ENCODE measurements at regions not wholly inside any gene's neighbourhood (a gene's known extent, or its start where the extent isn't known, plus 50 kb on each side); places are given as distances from the start of the nearest gene placed in this dataset.

DNA sequence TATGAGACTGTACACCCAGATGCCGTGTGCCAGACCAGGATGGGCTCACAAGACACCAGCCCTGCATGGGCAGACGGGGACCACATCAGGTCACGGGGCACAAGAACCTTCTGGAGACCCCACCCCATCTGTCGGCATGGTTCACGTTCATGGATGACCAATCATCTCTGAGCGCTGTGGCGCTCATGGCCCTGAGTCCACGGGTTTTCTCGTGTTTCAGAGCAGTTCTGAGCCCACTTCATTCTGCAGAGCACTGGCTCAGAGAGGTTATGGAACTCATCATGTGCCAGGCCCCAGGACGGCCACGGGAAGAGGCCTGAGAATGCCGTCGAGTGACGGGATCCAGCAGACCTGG, 63.0 kb upstream of the PPARA start:
- intact Hi-C loops (cut with micrococcal nuclease): no loop called here

- intact Hi-C loops (cut with micrococcal nuclease): no loop called here
These were observed 62.5 kb upstream of the PPARA start for GRCh38 chr22:46087816-46088277.

GRCh38 chr22:46088541-46089311, 61.6 kb upstream of the PPARA start:
- intact Hi-C loops (cut with micrococcal nuclease): no loop called here

DNA sequence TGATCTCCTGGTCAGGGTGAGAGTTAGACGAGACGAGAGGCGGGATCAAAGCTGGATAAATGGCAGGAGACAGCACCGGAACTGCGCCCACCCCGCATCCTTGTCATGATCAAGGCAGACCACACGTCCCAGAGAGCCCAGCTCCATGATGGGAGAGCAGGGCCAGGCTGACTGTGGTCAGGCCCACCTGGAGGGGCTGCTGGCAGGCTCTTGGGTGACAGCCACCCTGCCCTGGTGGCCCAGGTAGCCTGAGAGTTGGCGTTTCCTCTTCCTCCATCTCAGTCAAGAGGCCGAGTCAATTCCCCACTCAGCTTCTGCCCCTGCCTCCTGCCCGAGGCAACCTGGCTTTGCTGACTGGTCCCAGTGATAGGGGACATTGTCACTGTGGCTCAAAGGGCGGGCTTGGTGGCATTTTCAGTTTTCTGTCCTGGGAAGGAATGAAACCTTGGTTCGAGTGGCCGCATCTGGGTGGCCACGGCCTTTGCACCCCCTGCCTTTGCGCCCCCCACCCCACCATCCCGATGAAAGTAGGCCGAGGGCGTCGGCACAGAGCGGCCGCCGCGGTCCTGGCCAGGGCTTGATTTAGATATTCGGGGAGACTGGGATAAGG, 60.8 kb upstream of the PPARA start:
- intact Hi-C loops (cut with micrococcal nuclease): no loop called here

GRCh38 chr22:46090036-46090591, 60.2 kb upstream of the PPARA start:
- intact Hi-C loops (cut with micrococcal nuclease): no loop called here

DNA sequence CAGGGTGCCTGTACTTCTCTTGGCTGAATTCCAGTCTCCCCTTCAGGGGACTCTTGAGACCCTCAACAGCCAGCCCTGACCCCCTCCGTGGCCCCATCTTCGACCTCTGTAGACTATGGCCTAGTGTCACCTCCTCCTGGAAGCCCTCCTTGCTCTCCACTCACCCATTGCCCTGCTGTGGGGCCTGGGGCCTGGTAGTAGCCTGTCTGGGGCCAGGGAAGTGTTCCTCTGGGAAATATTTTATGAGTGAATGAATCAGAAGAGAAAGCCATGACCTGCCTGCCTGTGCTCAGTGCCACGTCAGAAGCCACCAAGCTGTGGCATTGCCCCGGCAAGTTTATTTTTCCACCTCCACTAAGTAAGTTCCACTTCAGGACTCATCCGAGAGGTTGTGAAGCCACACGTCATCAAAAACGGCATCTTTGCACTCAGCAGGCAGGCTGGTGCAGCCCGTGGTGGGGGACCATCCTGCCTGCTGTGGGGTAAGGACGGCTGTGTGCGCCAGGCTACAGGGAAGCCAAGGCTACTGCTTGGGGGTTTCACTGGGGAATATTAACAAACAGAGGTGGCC, 59.6 kb upstream of the PPARA start:
- intact Hi-C loops (cut with micrococcal nuclease): no loop called here

- intact Hi-C loops (cut with micrococcal nuclease): no loop called here
These were observed 58.9 kb upstream of the PPARA start for GRCh38 chr22:46091277-46091977.

- intact Hi-C loops (cut with micrococcal nuclease): no loop called here
These were observed 58.3 kb upstream of the PPARA start for GRCh38 chr22:46092011-46092410.

- intact Hi-C loops (cut with micrococcal nuclease): no loop called here
These were observed 57.5 kb upstream of the PPARA start for GRCh38 chr22:46092670-46093410.

DNA sequence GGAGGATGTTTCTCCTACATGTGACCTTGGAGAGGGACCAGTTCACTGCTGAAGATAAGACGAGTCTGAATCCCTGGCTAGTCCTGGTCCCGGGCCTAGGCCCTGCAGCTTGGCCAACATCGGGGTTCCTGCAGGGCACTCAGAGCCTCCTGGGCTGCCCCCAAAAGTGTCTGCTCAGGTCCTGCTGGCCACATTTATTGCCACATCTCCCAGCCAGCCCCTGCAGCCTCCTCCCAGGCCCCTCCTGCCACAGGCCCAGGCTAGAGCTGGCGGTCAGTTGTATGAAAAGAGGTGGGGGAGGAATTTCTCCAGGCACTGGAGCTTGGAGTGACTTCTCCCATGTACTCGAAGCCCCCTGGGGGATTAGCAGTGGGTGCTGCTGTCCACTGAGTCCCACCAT, 56.5 kb upstream of the PPARA start:
- intact Hi-C loops (cut with micrococcal nuclease): no loop called here

- intact Hi-C loops (cut with micrococcal nuclease): no loop called here
These were observed 55.6 kb upstream of the PPARA start for GRCh38 chr22:46094676-46095075.

DNA sequence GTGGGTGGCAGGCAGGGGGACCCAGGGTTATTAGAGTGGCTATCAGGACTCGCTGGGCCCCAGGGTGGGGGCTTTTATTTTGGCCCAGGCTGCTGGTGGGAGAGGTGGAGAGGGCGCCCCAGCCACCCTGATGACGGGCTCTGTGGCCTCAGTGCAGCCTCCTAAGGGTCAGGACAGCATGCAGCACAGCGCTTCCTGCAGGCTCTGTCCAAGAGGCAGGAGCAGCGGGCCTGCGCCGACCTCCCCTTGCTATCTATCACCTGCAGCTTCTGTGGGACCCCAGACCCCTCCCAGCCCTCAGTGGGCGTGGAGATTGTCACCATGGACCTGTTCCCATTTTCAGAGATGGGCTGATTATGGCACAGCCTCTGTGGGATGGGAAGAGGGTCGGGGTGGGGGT, 54.3 kb upstream of the PPARA start:
- intact Hi-C loops (cut with micrococcal nuclease): no loop called here

- intact Hi-C loops (cut with micrococcal nuclease): no loop called here
These were observed 53.6 kb upstream of the PPARA start for GRCh38 chr22:46096706-46097230.

DNA sequence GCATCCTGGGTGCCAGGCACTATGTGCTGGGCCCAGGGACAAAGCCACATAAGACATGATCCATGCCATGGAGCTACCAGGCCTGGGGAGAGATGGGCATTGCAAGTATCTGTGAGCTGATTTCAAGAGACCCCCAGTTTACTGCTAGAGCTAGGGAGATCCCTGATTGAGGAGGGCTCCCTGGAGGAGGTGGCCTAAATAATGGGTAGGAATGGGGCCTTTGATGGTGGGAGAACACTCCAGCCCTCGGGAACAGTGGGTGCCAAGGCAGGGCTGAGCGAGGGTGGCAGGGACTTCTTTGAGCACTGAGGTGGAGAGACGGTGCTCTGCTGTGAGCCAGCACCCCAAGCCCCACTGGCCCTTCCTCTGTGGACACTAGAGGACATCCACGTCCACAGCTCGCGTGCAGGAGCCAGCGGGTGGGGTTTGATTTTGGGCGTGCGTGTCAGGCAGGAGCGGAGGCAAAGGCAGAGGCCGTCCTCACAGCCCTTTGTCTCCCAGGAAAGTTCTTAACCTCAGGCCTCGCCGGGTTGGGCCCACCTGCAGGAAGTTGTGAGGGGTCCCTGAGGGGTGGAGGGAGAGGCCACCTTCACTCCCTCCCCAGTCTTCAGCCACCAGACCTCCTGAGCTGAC, 52.9 kb upstream of the PPARA start:
- intact Hi-C loops (cut with micrococcal nuclease): no loop called here

DNA sequence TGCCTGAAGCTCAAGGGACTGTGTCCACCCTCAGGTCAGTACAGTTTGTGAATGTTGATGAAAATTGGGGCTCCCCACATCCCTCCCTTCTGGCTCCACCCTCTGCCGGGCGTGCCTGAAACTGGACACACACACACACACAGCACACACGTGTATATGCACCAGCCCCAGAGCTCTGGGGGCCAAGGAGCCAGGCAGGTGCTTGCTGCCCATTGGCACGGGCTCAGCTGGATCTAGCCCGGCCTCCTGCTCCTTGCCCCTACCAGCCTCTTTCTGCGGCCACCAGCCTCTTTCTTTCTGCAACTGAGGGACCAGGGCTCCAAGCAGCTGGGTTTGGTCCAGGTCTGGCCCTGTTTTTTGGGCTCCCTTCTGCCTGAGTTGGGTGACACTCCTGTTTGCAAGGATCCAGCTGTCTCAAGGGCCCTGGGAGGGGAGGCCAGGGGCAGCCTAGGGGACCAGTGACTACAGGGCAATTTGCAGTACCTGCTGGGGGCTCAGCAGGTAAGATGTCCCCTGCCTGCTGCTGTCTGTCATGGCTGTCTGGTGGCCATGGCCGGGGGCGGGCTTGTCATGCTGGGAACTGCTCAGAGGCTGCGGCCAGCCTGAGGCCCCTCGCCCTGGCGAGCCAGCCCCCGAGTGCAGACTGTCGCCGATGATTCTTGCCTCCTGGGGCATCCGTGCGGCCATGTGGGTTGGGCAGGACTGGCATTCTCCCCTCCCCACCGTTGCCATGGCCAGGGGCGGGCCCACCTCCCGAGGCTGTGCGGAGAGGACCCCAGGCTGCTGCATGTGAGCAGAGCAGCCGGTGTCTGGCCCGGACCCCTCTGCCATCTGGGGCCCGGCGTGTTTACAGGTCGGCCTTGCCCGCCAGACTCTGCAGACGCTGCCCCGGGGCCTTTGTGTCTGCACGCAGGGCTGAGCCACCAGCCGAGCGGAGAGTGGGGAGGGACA, 51.5 kb upstream of the PPARA start:
- intact Hi-C loops (cut with micrococcal nuclease): no loop called here

GRCh38 chr22:46099740-46100139, 50.6 kb upstream of the PPARA start:
- intact Hi-C loops (cut with micrococcal nuclease): no loop called here

- intact Hi-C loops (cut with micrococcal nuclease): no loop called here
These were observed 49.8 kb upstream of the PPARA start for GRCh38 chr22:46100401-46101105.
